GM21381 (cell line): ENCODE measurements at regions not wholly inside any gene's neighbourhood (a gene's known extent, or its start where the extent isn't known, plus 50 kb on each side); places are given as distances from the start of the nearest gene placed in this dataset.
"Not testable (repeated sequence)": the region's sequence is repeated elsewhere in the genome, so short reads cannot be mapped to it uniquely, and the experiment has no call there.

Experiments used
- ATAC-seq: cut with Tn5 transposase; IDR thresholded peaks from one replicate; pipeline ENCODE4 v1.9.1; 2021; ENCODE audit warnings: mild to moderate bottlenecking, moderate library complexity; ENCODE audit not compliant: unreplicated experiment

GRCh38 chr1:146729642-146730344 lies 208.3 kb upstream of the NBPF12 start:
- ATAC-seq, result not testable (repeated sequence)

GRCh38 chr1:146715054-146715453 lies 223.1 kb upstream of the NBPF12 start:
- ATAC-seq, result not testable (repeated sequence)

GRCh38 chr1:146710838-146711521 lies 227.1 kb upstream of the NBPF12 start:
- ATAC-seq, result not testable (repeated sequence)

GRCh38 chr1:146709302-146709701 lies 228.8 kb upstream of the NBPF12 start:
- ATAC-seq, result not testable (repeated sequence)

GRCh38 chr1:146704162-146704724 lies 233.9 kb upstream of the NBPF12 start:
- ATAC-seq, result not testable (repeated sequence)

- ATAC-seq, result not testable (repeated sequence)
Observed at GRCh38 chr1:146701320-146701719, 236.8 kb upstream of the NBPF12 start.

GRCh38 chr1:146695388-146695787 lies 242.7 kb upstream of the NBPF12 start:
- not testable (repeated sequence) for ATAC-seq

GRCh38 chr1:146691798-146692197 lies 246.3 kb upstream of the NBPF12 start:
- not testable (repeated sequence) for ATAC-seq

- not testable (repeated sequence) for ATAC-seq
Observed at GRCh38 chr1:146688893-146689292, 249.2 kb upstream of the NBPF12 start.

GRCh38 chr1:146686777-146687366 lies 251.3 kb upstream of the NBPF12 start:
- not testable (repeated sequence) for ATAC-seq

GRCh38 chr1:146683126-146683429 lies 255.0 kb upstream of the NBPF12 start:
- not testable (repeated sequence) for ATAC-seq

GRCh38 chr1:146682227-146683125 lies 255.6 kb upstream of the NBPF12 start:
- not testable (repeated sequence) for ATAC-seq

- not testable (repeated sequence) for ATAC-seq
Observed at GRCh38 chr1:146673729-146674299, 264.3 kb upstream of the NBPF12 start.

- ATAC-seq, result not testable (repeated sequence)
Observed at GRCh38 chr1:146672608-146673007, 265.5 kb upstream of the NBPF12 start.

GRCh38 chr1:146671588-146671987 lies 266.5 kb upstream of the NBPF12 start:
- ATAC-seq, result not testable (repeated sequence)

GRCh38 chr1:146670832-146671566 lies 267.1 kb upstream of the NBPF12 start:
- ATAC-seq, result not testable (repeated sequence)

GRCh38 chr1:146666275-146666674 lies 271.8 kb upstream of the NBPF12 start:
- ATAC-seq, result not testable (repeated sequence)

- not testable (repeated sequence) for ATAC-seq
Observed at GRCh38 chr1:146660242-146660641, 277.9 kb upstream of the NBPF12 start.

GRCh38 chr1:146656356-146657060 lies 281.6 kb upstream of the NBPF12 start:
- ATAC-seq, result not testable (repeated sequence)
